ENCODE measurements at regions not wholly inside any gene's neighbourhood (a gene's known extent, or its start where the extent isn't known, plus 50 kb on each side); places are given as distances from the start of the nearest gene placed in this dataset.

GRCh38 chr15:52866698-52867097 is 76.6 kb upstream of the ONECUT1 start:
- Histone ChIP-seq H3K9me3 (replicated peaks; ENCODE audit: control insufficient read depth, insufficient read depth, low read depth, low read length) (no peaks in the 10 kb centered on the region), H3K79me2 (ENCODE audit: control insufficient read depth, insufficient read depth, low read length) (no peaks in the 10 kb centered on the region), H3K9me1 (ENCODE audit: control insufficient read depth, insufficient read depth, low read length) (no peaks in the 10 kb centered on the region), H3K27me3 (ENCODE audit: control insufficient read depth in 2 of 2, insufficient read depth in 2 of 2, low read length in 2 of 2) (no peaks in the 10 kb centered on the region), H3K4me3 (no peak overlapping the region), H2AFZ (ENCODE audit: low read depth, low read length) (no peak overlapping the region), H3K9ac (ENCODE audit: insufficient read depth in 1 of 2, low read depth in 2 of 2, low read length in 2 of 2) (no peak overlapping the region), H3K27ac (ENCODE audit: extremely low read depth, low read depth, low read length) (no peak overlapping the region), H4K20me1 (replicated peaks; ENCODE audit: control insufficient read depth, insufficient read depth, low read length) (no peaks in the 10 kb centered on the region), H3K36me3 (ENCODE audit: control insufficient read depth, insufficient read depth, low read length) (no peaks in the 10 kb centered on the region), H3K4me2 (ENCODE audit: insufficient read depth, low read length) (no peak overlapping the region), H3K4me1 (replicated peaks in 1 of 2; ENCODE audit: control insufficient read depth in 2 of 2, insufficient read depth in 2 of 2, low read length in 2 of 2) (no peaks in the 10 kb centered on the region)
- intact Hi-C loops (cut with micrococcal nuclease) (no loop called here), in situ Hi-C loops (cut with MboI) (no loop called here)
- no TSS peak for BruUV-seq (replicated peaks)
- no peak for TF ChIP-seq ATF2 (CRISPR knock-in tag; IDR thresholded peaks at IDR 0.05)
- no peak for TF ChIP-seq TAF1 (IDR thresholded peaks at IDR 0.05; ENCODE audit: control insufficient read depth, extremely low read depth, insufficient read depth, low read length, severe bottlenecking)
- TF ChIP-seq ZNF717 (CRISPR knock-in tag; IDR thresholded peaks at IDR 0.05) = no peak
- TF ChIP-seq NCOA4 (IDR thresholded peaks at IDR 0.05; ENCODE audit: partially characterized antibody) = no peak
- TF ChIP-seq POLR2G (IDR thresholded peaks at IDR 0.05; ENCODE audit: low read depth, low read length) = no peak
- no peak for TF ChIP-seq CREB1 (IDR thresholded peaks at IDR 0.05)
- no peak for TF ChIP-seq CREB1 (CRISPR knock-in tag; IDR thresholded peaks at IDR 0.05)
- no peak for TF ChIP-seq USF2 (CRISPR knock-in tag; IDR thresholded peaks at IDR 0.05)
- TF ChIP-seq FOXP1 (CRISPR knock-in tag; IDR thresholded peaks at IDR 0.05) = no peak
- no peak for TF ChIP-seq NR2C2 (CRISPR knock-in tag; IDR thresholded peaks at IDR 0.05)
- TF ChIP-seq NR2C2 (tag; IDR thresholded peaks at IDR 0.05) = no peak
- ATAC-seq (no peak), FAIRE-seq (no peak), DNase-seq (ENCODE audit: extremely low read depth in 1 of 4, low spot score in 3 of 4) (no peak)
- ChIA-PET CTCF (ENCODE audit: low intra/inter-chr PET ratio) (no interaction called here), POLR2A (no interaction called here)
- WGBS (ENCODE audit: insufficient coverage, low coverage, missing lambda C conversion rate) = 0% methylated on average over 5 of the region's 5 CpGs
